Occipital lobe (tissue), 2 donors: ENCODE measurements at regions not wholly inside any gene's neighbourhood (a gene's known extent, or its start where the extent isn't known, plus 50 kb on each side); places are given as distances from the start of the nearest gene placed in this dataset. TPM values are rescaled to one million over a fixed set of nuclear protein-coding genes. Genes with fewer than 3 reads are reported as not detected.

Source experiments
- DNase-seq: peaks from one replicate; lab custom pipeline; 2025; lab: John Stamatoyannopoulos, UW
- small RNA-seq: library from RNA; depleted of rRNA; stranded (forward); fragments of <200 nt; gene quantifications from one replicate; pipeline ENCODE3, GENCODE V24; 2014

DNA sequence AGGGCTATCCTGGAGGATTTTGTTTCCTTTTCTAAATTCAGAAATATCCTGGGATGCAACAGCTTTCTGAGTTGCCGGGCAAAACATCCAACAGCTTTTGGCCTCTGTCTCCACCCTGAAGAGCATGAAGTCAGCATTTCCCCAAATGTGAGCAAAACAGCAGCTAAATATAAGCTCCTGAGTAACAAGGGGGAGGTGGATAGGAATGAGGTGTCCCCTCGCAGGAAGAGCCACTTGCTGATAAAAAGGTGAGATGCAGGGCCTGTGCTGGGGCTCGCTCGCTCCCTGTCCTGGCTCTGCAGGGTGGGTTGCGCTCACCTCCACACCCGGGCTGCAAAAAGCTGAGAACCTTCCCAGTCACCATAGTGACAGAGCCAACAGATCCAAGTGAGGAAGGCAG, 264.3 kb downstream of the ZEB1 start:
- no peak for DNase-seq

DNA sequence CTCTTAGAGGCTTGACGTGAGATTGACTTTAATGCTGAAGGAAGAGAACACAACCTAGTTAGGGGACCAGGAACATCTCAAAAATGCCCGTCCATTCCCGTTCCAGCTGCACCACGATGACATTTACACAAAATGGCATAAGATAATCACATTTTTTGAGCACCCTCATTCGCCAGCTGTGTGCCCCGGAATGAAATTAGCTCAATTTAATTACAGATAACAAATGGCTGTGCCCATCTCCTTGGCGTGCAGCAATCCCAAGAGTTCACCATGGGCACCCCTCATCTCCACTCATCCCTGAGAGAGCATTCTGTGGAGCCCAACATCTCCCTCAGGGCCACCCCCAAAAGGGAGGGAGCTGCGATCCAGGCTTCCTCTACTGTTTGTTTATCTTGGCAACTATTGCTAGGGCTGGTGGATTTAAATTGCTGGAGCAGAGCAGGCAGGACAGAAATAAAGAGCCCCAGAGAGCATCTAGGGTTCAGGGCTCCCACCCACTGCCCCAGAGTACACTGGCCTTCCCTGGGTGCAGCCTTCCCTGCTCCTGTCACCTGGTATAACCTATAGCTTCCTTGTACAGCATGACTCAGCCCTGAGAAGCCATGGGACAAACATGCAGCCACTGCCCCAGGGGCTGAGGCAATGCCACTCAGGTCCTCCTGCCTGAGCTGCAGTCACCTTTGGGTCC, 263.5 kb downstream of the ZEB1 start:
- DNase-seq = no peak

GRCh38 chr10:31581741-31582323, 262.8 kb downstream of the ZEB1 start:
- no peak for DNase-seq

DNA sequence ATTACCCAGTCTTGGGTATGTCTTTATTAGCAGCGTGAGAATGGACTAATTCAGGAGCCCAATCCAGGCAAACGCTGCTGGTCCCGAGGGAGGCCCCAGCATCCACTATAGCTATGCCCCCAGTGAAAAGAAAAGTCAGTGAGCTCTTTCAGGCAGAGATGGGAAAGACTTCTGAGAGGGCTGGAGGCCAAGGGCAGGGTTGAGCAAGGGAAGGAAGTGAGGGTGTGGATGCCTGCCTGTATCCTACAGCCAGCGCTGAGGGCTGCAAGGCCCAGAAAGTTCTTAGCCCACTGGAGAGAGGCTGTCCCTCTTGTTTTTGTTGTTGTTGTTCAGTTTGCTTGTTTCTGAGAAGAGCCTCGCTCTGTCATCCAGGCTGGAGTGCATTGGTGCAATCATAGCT, 261.6 kb downstream of the ZEB1 start:
- DNase-seq = no peak

Small RNA genes in the stretch of these regions (small RNA-seq; reads per million reads assigned to genes)
- gene AL161935.2 = not detected
